ENCODE measurements at regions not wholly inside any gene's neighbourhood (a gene's known extent, or its start where the extent isn't known, plus 50 kb on each side); places are given as distances from the start of the nearest gene placed in this dataset.
A peak's percentile ranks its signal among the peaks of the same experiment; 100 is the strongest.

DNA sequence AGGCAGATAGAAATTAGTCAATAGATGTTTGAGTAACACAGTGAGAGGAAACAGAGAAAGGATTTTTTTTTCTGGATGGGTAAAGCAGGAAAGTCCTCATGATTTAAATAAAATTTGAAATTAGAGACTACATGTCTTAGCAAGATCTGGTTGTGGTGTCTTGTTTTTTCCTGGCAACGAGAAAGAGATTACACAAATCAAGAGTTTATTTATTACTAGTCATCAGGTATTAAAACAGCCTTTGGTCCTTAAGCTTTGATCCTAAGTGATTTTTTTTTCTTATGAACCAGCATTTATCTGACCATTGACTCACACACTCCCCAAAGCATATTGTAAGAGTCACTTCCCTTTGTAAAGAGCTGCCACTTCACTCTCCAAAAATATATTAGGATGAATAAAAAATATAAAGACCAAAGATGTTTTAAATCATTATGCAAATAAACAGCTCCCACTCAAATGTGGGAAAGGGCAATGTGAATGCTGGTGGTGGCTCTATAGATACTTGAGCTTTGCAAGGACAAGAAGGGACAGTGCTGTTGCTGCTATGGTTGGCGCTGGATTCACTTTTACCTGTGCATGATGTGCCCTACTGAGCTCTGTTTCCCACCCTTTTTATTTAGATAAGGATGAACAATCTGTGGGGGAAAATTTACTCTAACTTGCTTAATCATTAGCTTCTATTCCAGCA lies 1726.5 kb downstream of the MAT2B start:
- no peak overlapping the region for H3K4me3 ChIP-seq (ENCODE audit: low read length)
- no peak for TF ChIP-seq CTCF (conservative IDR thresholded peaks at IDR 0.05; ENCODE audit: low read depth, low read length)
- no peak for DNase-seq (ENCODE audit: low read depth)

GRCh38 chr5:165232509-165233028 lies 1727.2 kb downstream of the MAT2B start:
- TF ChIP-seq CTCF (conservative IDR thresholded peaks at IDR 0.05; ENCODE audit: low read depth, low read length): no peak
- no peak for DNase-seq (ENCODE audit: low read depth)
- no peak overlapping the region for H3K4me3 ChIP-seq (ENCODE audit: low read length)

- H3K4me3 ChIP-seq (ENCODE audit: low read length): no peak overlapping the region
- no peak for TF ChIP-seq CTCF (conservative IDR thresholded peaks at IDR 0.05; ENCODE audit: low read depth, low read length)
- no peak for DNase-seq (ENCODE audit: low read depth)
Measured at GRCh38 chr5:165241811-165242210, 1736.4 kb downstream of the MAT2B start.

GRCh38 chr5:165242646-165243045 lies 1737.2 kb downstream of the MAT2B start:
- no peak for DNase-seq (ENCODE audit: low read depth)
- H3K4me3 ChIP-seq (ENCODE audit: low read length): no peak overlapping the region
- no peak for TF ChIP-seq CTCF (conservative IDR thresholded peaks at IDR 0.05; ENCODE audit: low read depth, low read length)

- DNase-seq (ENCODE audit: low read depth): no peak
- no peak for TF ChIP-seq CTCF (conservative IDR thresholded peaks at IDR 0.05; ENCODE audit: low read depth, low read length)
- no peak overlapping the region for H3K4me3 ChIP-seq (ENCODE audit: low read length)
Measured at GRCh38 chr5:165244407-165244806, 1739.0 kb downstream of the MAT2B start.

DNA sequence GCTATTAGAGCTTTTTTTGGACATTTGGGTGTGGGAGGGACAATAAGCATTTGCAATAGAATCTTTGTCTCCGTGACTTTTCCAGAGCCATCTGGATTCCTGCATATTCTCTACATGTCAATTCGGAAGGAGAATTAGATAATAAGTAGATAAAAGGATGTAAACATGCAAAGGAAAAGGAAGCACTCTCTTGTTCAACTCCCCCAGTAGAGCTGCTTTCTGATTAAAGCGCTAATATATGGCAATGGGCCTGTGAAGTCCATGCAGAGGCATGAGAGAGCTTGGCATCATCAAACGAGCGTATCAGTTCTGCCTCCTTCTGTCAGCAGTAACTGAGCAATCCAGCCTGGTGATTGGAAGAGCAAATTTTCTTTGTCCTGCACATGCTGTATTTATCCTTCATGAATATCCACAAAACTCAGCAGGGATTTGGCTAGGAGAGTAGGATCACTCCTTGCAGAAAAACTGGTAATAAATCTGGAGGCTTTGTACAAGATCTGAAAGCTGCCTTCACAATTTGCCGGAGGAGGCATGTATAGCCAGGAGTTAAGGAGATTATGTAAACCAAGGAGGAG lies 1752.9 kb downstream of the MAT2B start:
- TF ChIP-seq CTCF (conservative IDR thresholded peaks at IDR 0.05; ENCODE audit: low read depth, low read length): no peak
- peak; percentile 19 for DNase-seq (ENCODE audit: low read depth)
- H3K4me3 ChIP-seq (ENCODE audit: low read length): no peak overlapping the region

- DNase-seq (ENCODE audit: low read depth): no peak
- H3K4me3 ChIP-seq (ENCODE audit: low read length): no peak overlapping the region
- TF ChIP-seq CTCF (conservative IDR thresholded peaks at IDR 0.05; ENCODE audit: low read depth, low read length): no peak
Measured at GRCh38 chr5:165260426-165260825, 1755.0 kb downstream of the MAT2B start.
